ENCODE measurements at regions not wholly inside any gene's neighbourhood (a gene's known extent, or its start where the extent isn't known, plus 50 kb on each side); places are given as distances from the start of the nearest gene placed in this dataset.
"Not testable (repeated sequence)": the region's sequence is repeated elsewhere in the genome, so short reads cannot be mapped to it uniquely, and the experiment has no call there.

DNA sequence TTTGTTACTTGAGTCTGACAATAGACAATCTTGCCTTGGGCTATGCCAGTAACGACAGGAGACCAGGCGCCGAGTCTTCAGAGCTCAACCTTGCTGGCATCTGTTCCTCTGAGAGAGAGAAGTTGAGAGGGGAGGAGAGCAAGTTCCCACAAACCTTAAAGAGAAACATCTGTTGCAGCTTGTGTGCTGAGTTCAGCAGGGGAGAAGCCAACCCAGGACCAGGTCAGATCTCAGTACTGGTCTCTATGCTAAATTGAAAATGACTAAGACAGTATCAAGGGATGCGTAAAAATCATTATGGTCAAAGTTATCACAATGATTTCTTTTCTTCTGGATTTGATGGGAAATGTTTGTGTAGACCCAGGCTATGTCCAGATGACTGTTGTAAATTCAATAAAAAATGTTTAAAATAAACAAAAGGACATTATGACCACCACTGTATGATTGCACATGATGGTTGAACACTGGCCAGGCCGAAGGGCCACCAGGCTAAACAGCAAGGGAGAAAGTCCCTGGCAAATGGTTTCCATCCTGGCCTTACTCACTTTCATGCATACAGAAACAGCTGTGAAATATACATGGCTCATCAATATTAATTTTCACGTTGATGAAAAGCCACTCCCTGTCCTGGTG is 100.3 kb upstream of the PMAIP1 start:
- no peak for DNase-seq

DNA sequence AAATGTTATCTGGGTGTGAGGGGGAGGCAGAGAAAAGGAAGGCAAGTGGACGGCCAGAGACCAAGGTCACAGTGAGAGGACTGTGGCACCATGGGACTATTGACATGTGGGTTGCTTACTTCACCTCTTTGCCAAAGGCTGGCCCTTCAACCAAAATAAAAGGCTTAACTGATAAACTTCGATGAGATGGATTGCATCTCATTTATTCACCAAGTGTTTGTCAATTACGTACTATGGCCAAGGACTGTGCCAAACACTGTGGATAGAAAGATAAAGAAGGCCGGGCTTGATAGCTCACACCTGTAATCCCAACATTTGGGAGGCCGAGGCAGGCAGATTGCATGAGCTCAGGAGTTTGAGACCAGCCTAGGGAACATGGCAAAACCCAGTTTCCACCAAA is 98.7 kb upstream of the CCBE1 start:
- no peak for DNase-seq

DNA sequence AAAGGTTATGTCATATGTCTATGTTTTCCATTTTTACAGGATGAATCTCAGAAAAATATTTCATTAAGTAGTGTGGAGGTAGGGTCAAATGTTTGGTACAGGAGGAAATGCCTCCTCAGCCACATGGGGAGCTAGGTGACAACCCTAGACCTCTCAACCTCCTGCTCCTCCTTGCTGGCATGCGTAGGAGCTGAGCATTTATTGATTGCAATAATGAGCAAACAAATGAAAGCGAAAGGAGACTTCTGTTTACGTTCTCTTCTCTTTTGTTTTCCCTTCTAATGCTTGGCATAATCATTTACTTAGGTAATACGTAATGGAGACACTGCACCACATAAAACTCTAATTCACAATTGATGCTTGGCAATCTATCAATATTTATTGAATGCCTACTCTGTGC is 95.1 kb upstream of the CCBE1 start:
- no peak for DNase-seq

- DNase-seq: not testable (repeated sequence)
Observed at GRCh38 chr18:59790346-59790936, 93.2 kb upstream of the CCBE1 start.

- no peak for DNase-seq
Observed at GRCh38 chr18:59788791-59789106, 91.5 kb upstream of the CCBE1 start.

DNA sequence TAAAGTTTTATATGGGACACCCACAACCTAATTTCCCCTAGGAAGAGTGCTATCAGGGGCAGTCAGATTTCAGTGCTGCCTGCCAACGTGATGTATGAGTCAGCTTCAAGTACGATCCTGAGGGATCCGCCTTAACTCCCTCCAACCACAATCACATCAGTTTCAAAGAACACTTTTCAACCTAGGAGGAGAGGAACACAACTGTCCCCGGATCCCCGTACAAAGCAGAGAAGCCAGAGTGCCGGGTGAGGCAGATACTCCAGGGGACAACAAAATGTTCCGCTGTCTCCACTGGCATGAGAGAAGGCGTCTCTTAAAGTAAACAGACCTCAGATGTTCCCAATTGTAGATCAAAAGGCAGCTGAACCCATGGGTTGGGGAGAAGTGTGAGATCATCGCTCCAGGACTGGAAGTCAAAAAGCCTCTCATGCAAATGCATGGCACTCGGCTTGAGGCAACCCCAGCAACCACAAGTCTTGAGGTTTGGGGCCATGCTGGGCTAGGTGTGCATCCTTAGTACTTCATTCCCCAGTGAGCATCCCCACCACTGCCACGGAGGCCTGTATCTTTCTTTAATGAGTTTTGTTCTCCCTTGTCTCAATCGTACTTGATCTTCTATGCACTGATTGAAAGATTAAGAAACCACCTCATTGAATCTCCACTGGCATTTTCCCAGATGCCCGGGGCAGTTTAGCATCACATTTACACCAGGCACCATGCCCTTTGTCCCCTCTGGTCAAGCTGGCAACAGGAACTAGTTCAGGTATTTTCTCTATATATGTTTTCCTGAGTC is 91.0 kb upstream of the CCBE1 start:
- no peak for DNase-seq

DNA sequence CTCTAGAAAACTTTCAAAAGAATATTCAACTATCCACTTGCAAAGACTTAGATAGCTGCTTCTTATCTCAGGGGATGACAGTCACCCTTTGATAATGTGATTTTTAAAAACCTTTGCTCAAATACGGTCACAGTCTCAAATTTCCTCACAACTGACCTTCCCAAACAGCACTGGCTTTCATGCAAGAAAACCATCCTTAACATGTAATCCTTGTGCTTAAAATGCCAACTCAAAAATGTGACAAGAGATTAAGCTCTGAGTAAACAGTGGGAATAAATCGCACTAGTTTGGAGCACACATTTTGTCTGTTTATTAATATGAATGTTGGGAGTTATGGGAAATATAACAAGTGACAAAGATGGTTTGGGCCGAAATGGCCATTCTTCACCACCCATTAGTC is 87.5 kb upstream of the CCBE1 start:
- no peak for DNase-seq

- DNase-seq: no peak
Observed at GRCh38 chr18:59783138-59783537, 85.9 kb upstream of the CCBE1 start.

DNA sequence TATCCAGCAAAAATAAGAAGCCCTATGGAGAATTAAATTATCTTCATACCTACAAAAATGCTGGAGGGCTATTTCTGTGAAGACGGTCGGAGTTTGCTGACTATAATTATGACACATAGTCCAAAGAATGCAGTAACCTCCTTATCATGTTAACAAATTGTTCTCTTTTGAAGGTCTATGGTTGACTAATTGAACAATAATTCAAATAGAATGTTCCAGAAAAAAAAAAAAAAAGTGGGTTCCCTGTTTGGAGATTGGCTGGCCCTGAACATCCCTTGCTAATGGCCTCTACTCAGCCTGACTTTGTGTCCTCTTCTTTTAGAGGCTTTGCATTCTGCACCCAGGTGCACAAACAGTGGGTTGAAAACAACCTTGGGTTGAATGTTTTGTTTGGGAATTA is 82.8 kb upstream of the CCBE1 start:
- no peak for DNase-seq

GRCh38 chr18:59778434-59778833 is 81.2 kb upstream of the CCBE1 start:
- DNase-seq: no peak

DNA sequence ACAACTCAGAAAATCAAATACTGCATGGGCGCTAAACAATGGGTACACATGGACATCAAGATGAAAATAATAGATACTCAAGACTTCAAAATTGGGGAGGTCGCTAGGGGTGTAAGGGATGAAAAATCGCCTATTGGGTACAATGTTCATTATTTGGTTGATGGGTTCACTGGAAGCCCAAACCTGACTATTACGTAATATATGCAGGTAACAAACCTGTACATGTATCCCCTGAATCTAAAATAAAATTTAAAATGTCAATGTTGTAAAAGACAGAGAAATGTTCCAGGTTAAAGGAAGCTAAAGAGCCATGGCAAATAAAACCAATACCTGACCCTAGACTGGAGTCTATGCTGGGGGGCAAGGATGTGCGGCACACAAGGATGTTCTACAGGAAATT is 80.4 kb upstream of the CCBE1 start:
- DNase-seq: no peak

DNA sequence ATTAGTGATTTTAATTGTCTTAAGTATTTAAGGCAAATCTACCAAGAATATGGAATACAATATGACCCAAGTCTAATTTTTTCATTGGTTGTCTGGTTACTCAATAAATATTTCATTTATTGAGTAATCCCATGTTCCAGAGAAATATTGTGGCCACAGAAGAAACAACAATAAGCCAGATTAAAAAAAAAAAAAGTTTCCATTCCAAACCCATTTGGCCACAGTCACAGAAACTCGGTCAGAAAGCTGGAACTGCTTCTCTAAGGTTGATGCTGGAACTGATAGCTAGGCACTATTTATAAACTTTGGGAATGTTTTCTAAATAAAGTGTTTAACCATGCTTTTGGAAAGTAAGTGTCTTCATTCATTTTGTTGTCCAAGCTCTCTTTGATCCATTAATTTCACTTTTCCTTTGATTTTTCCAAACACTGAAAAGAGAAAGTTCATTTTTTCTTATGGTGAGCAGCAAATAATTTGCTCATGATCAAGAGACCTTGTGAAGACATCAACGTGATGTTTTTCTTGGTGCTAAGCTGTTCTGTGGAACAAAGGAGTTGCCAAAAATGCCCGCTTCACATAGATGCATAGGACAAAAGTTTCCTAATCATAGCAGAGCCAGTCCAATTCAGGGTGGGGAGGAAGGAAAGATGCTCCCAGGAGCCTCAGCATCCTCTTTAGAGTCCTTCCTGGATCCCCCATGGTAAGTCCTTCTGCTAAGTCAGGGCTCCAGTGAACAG is 72.1 kb upstream of the CCBE1 start:
- DNase-seq: no peak

GRCh38 chr18:59768409-59768808 is 71.2 kb upstream of the CCBE1 start:
- no peak for DNase-seq

DNA sequence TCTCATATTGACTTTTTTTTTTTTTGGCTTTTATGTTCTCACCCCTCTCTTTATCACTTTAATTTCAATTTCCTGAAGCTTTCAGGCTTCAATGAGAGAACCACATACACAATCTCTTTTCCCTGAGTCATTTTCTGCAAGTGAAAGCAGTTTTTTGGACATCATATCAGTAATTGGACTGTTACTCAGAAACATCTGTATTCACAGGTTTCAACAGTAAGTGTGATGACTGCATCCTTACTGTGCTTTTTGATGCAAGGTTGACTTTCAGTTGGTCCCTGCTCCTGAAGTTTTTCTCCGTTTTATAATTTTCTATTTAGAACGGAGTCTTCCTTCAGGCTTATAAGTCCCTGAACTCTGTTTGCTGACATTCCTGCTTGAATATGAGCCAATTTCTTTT is 70.5 kb upstream of the CCBE1 start:
- no peak for DNase-seq

DNA sequence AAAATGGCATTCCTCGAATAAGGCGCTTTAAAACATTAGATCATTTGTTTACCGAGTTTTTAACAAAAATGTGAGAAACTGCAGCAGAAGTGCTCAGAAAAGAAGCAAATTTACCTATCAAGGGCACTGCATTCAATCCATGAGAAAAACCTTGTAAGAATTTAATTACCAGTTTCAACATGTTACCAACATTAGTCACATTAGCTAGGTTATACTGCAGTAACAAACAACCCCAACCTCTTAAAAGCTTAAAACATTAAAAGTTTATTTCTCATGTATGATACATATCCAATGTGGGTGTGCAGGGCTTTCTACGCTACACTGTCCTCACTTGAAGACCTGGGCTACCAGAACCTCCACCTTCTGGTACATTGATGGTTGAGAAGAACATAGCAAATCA is 68.1 kb upstream of the CCBE1 start:
- DNase-seq: no peak

DNA sequence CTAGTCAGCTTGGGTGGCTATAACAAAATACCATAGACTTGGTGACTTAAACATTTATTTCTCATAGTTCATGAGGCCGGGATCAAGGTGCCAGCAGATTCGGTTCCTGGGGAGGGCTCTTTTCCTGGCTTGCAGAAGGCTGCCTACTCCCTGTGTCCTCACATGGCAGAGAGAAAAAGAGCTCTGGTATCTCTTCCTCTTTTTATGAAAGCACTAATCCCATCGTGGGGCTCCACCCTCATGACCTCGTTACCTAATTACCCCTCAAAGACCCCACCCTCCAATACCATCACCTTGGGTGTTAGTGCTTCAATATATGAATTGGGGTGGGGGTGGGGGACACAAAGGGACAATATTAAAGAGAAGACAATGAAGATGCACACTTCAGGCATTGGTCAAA is 67.1 kb upstream of the CCBE1 start:
- no peak for DNase-seq

DNA sequence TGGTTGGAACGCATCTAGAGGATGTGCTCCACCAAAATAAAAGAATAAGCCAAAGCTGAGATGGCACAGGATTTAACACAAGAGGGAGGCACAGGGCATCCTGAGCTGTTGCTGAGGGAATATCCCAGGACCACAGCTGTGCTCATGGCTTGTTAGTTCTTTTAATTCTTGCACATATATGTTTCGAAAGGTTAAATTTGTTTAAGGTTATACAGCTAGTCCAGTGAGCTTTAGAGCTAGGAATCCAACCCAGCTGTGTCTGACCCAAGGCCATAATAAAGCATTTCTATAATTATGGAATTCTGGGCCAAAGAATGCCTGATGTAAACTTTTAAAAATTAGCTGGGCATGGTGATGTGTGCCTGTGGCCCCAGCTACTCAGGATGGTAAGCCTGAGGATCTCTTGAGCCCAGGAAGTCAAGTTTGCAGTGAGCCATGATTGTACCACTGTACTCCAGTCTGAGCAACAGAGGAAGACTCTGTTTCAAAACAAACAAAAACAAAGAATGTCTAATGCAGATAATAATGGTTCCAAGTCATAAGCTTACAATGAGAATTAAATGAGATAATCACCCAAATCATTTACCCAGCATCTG is 66.4 kb upstream of the CCBE1 start:
- no peak for DNase-seq

GRCh38 chr18:59760619-59761600 is 63.7 kb upstream of the CCBE1 start:
- no peak for DNase-seq

DNA sequence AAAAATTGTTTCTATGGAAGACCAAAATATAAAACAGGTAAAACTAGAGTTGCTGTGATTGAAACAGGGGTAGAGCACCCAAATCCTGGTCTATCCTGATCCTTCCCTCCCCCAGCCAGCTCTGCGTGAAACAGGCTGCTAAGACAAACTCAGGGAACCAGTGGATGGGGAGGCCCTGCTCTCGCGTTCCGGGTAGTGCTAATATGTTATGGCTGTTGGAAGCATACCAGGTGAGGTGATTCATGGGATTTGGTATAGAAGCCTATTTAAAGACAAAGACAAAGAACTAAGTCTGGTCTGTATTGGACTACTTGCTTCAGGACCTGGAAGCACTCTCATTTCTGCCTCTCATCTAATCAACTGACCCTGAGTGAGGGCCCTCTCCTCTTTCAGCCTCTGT is 63.0 kb upstream of the CCBE1 start:
- DNase-seq: no peak

GRCh38 chr18:59758837-59759236 is 61.6 kb upstream of the CCBE1 start:
- no peak for DNase-seq

- no peak for DNase-seq
Observed at GRCh38 chr18:59758106-59758505, 60.9 kb upstream of the CCBE1 start.

GRCh38 chr18:59752666-59753065 is 55.4 kb upstream of the CCBE1 start:
- DNase-seq: no peak
